Prostate gland (tissue), 2 donors: ENCODE measurements at regions not wholly inside any gene's neighbourhood (a gene's known extent, or its start where the extent isn't known, plus 50 kb on each side); places are given as distances from the start of the nearest gene placed in this dataset.

Experiments
- POLR2A ChIP-seq: fragments of 450-650 bp; IDR thresholded peaks from one replicate; pipeline ENCODE4 v1.6.1; 2016; ENCODE audit warnings: antibody characterized with exemption, mild to moderate bottlenecking
- POLR2AphosphoS5 ChIP-seq: sonication (generic); formaldehyde crosslinking; IDR thresholded peaks from one replicate; pipeline ENCODE4 v1.6.1; 2017; ENCODE audit warnings: antibody characterized with exemption
- TF ChIP-seq, protein P1 (sequence below), 4 experiments: fragments of 200-600 bp in 2 of 4; fragments of 450-650 bp in 2 of 4; sonication (generic) in 2 of 4; IDR thresholded peaks; 1 replicate in 3 of 4; 2 replicates in 1 of 4; pipeline ENCODE4 v1.5.1; 2016 to 2019; ENCODE audit warnings: antibody characterized with exemption in 4 of 4, mild to moderate bottlenecking in 2 of 4, moderate library complexity in 2 of 4

DNA sequence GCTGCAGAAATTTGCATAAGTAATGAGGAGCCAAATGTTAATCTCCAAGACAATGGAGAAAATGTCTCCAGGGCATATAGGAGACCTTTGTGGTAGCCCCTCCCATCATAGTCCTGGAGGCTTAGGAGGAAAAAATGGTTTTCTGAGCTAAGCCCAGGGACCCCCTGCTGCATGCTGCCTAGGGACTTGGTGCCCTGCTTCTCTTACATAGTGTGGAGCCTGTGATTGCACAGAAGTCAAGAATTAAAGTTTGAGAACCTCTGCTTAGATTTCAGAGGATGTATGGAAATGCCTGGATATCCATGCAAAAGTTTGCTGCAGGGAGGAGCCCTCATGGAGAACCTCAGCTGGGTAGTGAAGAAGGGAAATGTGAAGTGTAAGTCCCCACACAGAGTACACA is 379.4 kb upstream of the TACR3 start:
- TF ChIP-seq, protein P1, sequence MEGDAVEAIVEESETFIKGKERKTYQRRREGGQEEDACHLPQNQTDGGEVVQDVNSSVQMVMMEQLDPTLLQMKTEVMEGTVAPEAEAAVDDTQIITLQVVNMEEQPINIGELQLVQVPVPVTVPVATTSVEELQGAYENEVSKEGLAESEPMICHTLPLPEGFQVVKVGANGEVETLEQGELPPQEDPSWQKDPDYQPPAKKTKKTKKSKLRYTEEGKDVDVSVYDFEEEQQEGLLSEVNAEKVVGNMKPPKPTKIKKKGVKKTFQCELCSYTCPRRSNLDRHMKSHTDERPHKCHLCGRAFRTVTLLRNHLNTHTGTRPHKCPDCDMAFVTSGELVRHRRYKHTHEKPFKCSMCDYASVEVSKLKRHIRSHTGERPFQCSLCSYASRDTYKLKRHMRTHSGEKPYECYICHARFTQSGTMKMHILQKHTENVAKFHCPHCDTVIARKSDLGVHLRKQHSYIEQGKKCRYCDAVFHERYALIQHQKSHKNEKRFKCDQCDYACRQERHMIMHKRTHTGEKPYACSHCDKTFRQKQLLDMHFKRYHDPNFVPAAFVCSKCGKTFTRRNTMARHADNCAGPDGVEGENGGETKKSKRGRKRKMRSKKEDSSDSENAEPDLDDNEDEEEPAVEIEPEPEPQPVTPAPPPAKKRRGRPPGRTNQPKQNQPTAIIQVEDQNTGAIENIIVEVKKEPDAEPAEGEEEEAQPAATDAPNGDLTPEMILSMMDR (IDR thresholded peaks at IDR 0.05), result no peak
- TF ChIP-seq POLR2A (no peak), POLR2AphosphoS5 (no peak)
